CD14-positive monocyte (primary cell): ENCODE measurements at regions not wholly inside any gene's neighbourhood (a gene's known extent, or its start where the extent isn't known, plus 50 kb on each side); places are given as distances from the start of the nearest gene placed in this dataset.

Experiments
- DNase-seq, 3 donors: peaks; one replicate each; pipeline ENCODE4 v3.0.0-alpha.2; 2011 to 2022
- H2AFZ ChIP-seq: 2 replicates; pipeline ENCODE4 v1.6.0; 2012; ENCODE audit warnings: mild to moderate bottlenecking, low read depth, low read length, inconsistent platforms; ENCODE audit not compliant: insufficient read depth, poor library complexity, severe bottlenecking
- H3K27ac ChIP-seq, 2 donors: 1 replicate in 1 of 2; 2 replicates in 1 of 2; pipeline ENCODE4 v1.5.1; 2012 to 2013; ENCODE audit warnings: low read length in 2 of 2, control low read depth in 1 of 2, inconsistent platforms in 1 of 2, low read depth in 1 of 2, mild to moderate bottlenecking in 1 of 2
- H3K27me3 ChIP-seq, 2 donors: one replicate each; pipeline versions ENCODE4 v1.6.0 to v1.6.1; 2011 to 2013; ENCODE audit warnings: low read length in 2 of 2; ENCODE audit not compliant: control insufficient read depth in 2 of 2, insufficient read depth in 2 of 2
- H3K36me3 ChIP-seq, 2 donors: replicated peaks in 1 of 2; 1 replicate in 1 of 2; 2 replicates in 1 of 2; pipeline versions ENCODE4 v1.5.1 to v1.6.1; 2012 to 2013; ENCODE audit warnings: low read length in 2 of 2, control low read depth in 1 of 2, inconsistent platforms in 1 of 2, mild to moderate bottlenecking in 1 of 2; ENCODE audit not compliant: insufficient read depth in 2 of 2, control insufficient read depth in 1 of 2
- H3K4me1 ChIP-seq, 2 donors: 1 replicate in 1 of 2; 2 replicates in 1 of 2; pipeline versions ENCODE4 v1.5.1 to v1.6.1; 2012 to 2013; ENCODE audit warnings: low read length in 2 of 2, control low read depth in 1 of 2, inconsistent platforms in 1 of 2, mild to moderate bottlenecking in 1 of 2, moderate library complexity in 1 of 2; ENCODE audit not compliant: insufficient read depth in 2 of 2, control insufficient read depth in 1 of 2
- H3K4me2 ChIP-seq: replicated peaks from 2 replicates; pipeline ENCODE3; 2012; ENCODE audit warnings: low read length, moderate library complexity, mild to moderate bottlenecking; ENCODE audit not compliant: poor library complexity, severe bottlenecking; ENCODE audit errors: extremely low read depth
- H3K4me3 ChIP-seq, 3 experiments: fragments of 200-600 bp in 1 of 3; sonication (generic) in 1 of 3; replicated peaks in 1 of 3; 1 replicate in 2 of 3; 2 replicates in 1 of 3; pipeline ENCODE4 v1.5.1; 2011 to 2013; ENCODE audit warnings: low read length in 3 of 3, mild to moderate bottlenecking in 3 of 3, control low read depth in 2 of 3, low read depth in 2 of 3, inconsistent platforms in 1 of 3, moderate library complexity in 1 of 3
- H3K79me2 ChIP-seq: 2 replicates; pipeline ENCODE4 v1.6.0; 2012; ENCODE audit warnings: mild to moderate bottlenecking, control low read depth, inconsistent platforms, low read length, moderate library complexity; ENCODE audit not compliant: insufficient read depth
- H3K9ac ChIP-seq: 2 replicates; pipeline ENCODE4 v1.6.0; 2017; ENCODE audit warnings: low read length, mild to moderate bottlenecking; ENCODE audit not compliant: insufficient read depth, poor library complexity, severe bottlenecking
- H3K9me3 ChIP-seq, 2 donors: replicated peaks in 1 of 2; 1 replicate in 1 of 2; 2 replicates in 1 of 2; pipeline versions ENCODE4 v1.5.1 to v1.6.1; 2012 to 2013; ENCODE audit warnings: low read length in 2 of 2, control low read depth in 1 of 2; ENCODE audit not compliant: control insufficient read depth in 1 of 2, insufficient read depth in 1 of 2
- H4K20me1 ChIP-seq: 2 replicates; pipeline ENCODE4 v1.6.0; 2012; ENCODE audit warnings: mild to moderate bottlenecking, low read length, control low read depth, moderate library complexity; ENCODE audit not compliant: insufficient read depth
- H3K27ac Mint-ChIP-seq, 7 donors: one replicate each; pipeline ENCODE4 v1.8.0; 2020; ENCODE audit warnings: mild to moderate bottlenecking in 7 of 7, mixed read lengths in 7 of 7, moderate library complexity in 6 of 7, inconsistent platforms in 2 of 7
- H3K27me3 Mint-ChIP-seq, 3 donors: one replicate each; pipeline ENCODE4 v1.8.0; 2021 to 2022; ENCODE audit warnings: low read depth in 3 of 3, mild to moderate bottlenecking in 3 of 3, mixed read lengths in 3 of 3, moderate library complexity in 3 of 3, inconsistent platforms in 1 of 3
- H3K36me3 Mint-ChIP-seq, 2 donors: one replicate each; pipeline ENCODE4 v1.8.0; 2020; ENCODE audit warnings: mixed read lengths in 2 of 2, inconsistent platforms in 1 of 2, mild to moderate bottlenecking in 1 of 2
- H3K4me1 Mint-ChIP-seq: one replicate; pipeline ENCODE4 v1.8.0; 2020; ENCODE audit warnings: mild to moderate bottlenecking, mixed read lengths
- H3K4me3 Mint-ChIP-seq, 2 donors: one replicate each; pipeline ENCODE4 v1.8.0; 2020; ENCODE audit warnings: mild to moderate bottlenecking in 2 of 2, mixed read lengths in 2 of 2, moderate library complexity in 1 of 2
- H3K9me3 Mint-ChIP-seq, 7 donors: one replicate each; pipeline ENCODE4 v1.8.0; 2020 to 2022; ENCODE audit warnings: mixed read lengths in 7 of 7, mild to moderate bottlenecking in 6 of 7, moderate library complexity in 6 of 7, inconsistent platforms in 2 of 7
- WGBS: methylation state at CpG from one replicate; pipeline ENCODE4 v1.1.5; 2013; ENCODE audit warnings: missing lambda C conversion rate; ENCODE audit not compliant: insufficient coverage; 5-methylcytosine and 5-hydroxymethylcytosine counted together
- intact Hi-C, 2 donors: fragments of 100-400 bp; cut with micrococcal nuclease; formaldehyde crosslinking; loops; one replicate each; pipeline versions ENCODE4 v1.15.0 to v1.15.1; 2023
- TF ChIP-seq, protein P1 (sequence below): fragments of 200-600 bp; IDR thresholded peaks from one replicate; pipeline ENCODE4 v1.8.0; 2022; ENCODE audit warnings: antibody characterized with exemption, mild to moderate bottlenecking

DNA sequence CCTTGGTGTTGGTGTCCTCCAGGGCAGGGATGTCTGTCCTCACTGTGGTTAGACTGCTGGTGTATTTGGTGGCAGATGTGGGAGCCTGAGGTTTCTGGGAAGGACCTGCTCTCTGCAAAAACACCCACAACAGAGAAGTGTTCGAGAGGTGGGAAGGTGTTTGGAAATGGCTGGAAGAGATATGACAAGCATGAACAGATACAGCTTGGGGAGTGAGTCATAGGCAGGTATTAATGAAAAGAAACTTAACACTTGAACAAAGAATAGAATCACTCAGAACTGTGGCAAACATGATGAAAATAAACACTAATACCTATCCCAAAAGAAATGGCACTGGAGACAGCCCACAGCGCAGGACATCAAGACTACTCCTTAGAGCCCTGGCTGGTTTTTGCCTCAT, 192.4 kb upstream of the RORA start:
- no peaks in the 10 kb centered on the region for H3K4me1 ChIP-seq
- H3K9ac ChIP-seq, result no peak overlapping the region
- H2AFZ ChIP-seq, result no peak overlapping the region
- no peak for DNase-seq
- no peak overlapping the region for H3K4me3 ChIP-seq
- H3K9me3 Mint-ChIP-seq, result peaks cover 3 to 6% (median 4%) of the 10 kb centered on the region in 7 donors
- no peaks in the 10 kb centered on the region for H3K9me3 ChIP-seq
- 83% methylated on average over 1 of the region's 2 CpGs for WGBS
- H3K36me3 ChIP-seq, result no peaks in the 10 kb centered on the region
- H3K4me2 ChIP-seq, result no peak overlapping the region
- no peak overlapping the region for H3K27ac ChIP-seq
- no peaks in the 10 kb centered on the region for H3K79me2 ChIP-seq
- H3K27me3 Mint-ChIP-seq, result peaks cover 0 to 3% (median 0%) of the 10 kb centered on the region in 3 donors
- H3K27ac Mint-ChIP-seq, result no peak overlapping the region
- no peaks in the 10 kb centered on the region for H3K27me3 ChIP-seq
- no peaks in the 10 kb centered on the region for H4K20me1 ChIP-seq
- H3K36me3 Mint-ChIP-seq, result no peaks in the 10 kb centered on the region
- H3K4me1 Mint-ChIP-seq, result no peaks in the 10 kb centered on the region
- TF ChIP-seq, protein P1, sequence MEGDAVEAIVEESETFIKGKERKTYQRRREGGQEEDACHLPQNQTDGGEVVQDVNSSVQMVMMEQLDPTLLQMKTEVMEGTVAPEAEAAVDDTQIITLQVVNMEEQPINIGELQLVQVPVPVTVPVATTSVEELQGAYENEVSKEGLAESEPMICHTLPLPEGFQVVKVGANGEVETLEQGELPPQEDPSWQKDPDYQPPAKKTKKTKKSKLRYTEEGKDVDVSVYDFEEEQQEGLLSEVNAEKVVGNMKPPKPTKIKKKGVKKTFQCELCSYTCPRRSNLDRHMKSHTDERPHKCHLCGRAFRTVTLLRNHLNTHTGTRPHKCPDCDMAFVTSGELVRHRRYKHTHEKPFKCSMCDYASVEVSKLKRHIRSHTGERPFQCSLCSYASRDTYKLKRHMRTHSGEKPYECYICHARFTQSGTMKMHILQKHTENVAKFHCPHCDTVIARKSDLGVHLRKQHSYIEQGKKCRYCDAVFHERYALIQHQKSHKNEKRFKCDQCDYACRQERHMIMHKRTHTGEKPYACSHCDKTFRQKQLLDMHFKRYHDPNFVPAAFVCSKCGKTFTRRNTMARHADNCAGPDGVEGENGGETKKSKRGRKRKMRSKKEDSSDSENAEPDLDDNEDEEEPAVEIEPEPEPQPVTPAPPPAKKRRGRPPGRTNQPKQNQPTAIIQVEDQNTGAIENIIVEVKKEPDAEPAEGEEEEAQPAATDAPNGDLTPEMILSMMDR, result no peak
- intact Hi-C loops, result no loop called here
- H3K4me3 Mint-ChIP-seq, result no peak overlapping the region

DNA sequence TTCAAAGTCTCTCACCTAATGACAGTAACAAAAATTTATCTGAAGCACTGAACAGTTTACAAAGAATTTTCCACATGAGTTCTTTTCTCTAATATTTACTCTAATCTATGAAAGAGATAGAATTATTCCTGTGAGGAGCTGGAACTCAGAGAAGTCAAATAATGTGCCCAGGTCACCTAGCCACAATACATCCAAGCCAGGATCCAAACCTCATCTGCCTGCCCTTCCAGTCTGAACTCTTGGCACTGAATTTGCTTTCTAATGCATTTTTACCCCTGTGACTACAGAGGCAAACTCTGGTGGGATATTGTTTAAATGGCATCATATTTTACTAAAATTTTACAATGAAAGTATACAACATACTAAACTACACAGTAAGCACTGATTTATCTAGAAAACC, 191.4 kb upstream of the RORA start:
- Histone ChIP-seq H3K79me2 (no peaks in the 10 kb centered on the region), H3K4me3 (no peak overlapping the region), H3K27ac (no peak overlapping the region), H3K27me3 (no peaks in the 10 kb centered on the region), H3K4me1 (no peaks in the 10 kb centered on the region), H3K9me3 (no peaks in the 10 kb centered on the region), H4K20me1 (no peaks in the 10 kb centered on the region), H2AFZ (no peak overlapping the region), H3K4me2 (no peak overlapping the region), H3K36me3 (no peaks in the 10 kb centered on the region), H3K9ac (no peak overlapping the region)
- TF ChIP-seq, protein P1, result no peak
- Mint-ChIP-seq H3K27ac (no peak overlapping the region), H3K4me3 (no peak overlapping the region), H3K36me3 (no peaks in the 10 kb centered on the region), H3K27me3 (peaks cover 0 to under 1% (median 0%) of the 10 kb centered on the region in 3 donors), H3K4me1 (no peaks in the 10 kb centered on the region), H3K9me3 (peaks cover 3 to 6% (median 4%) of the 10 kb centered on the region in 7 donors)
- DNase-seq, result no peak
- intact Hi-C loops, result no loop called here
